DND-41 (cell line): ENCODE measurements at regions not wholly inside any gene's neighbourhood (a gene's known extent, or its start where the extent isn't known, plus 50 kb on each side); places are given as distances from the start of the nearest gene placed in this dataset.
A peak's percentile ranks its signal among the peaks of the same experiment; 100 is the strongest.

Experiments
- ATAC-seq: fragments of 200-7000 bp; cut with Tn5 transposase; 3 replicates; pipeline ENCODE4 v1.9.1; 2021; ENCODE audit warnings: low read depth; ENCODE audit not compliant: insufficient read depth
- DNase-seq: peaks from one replicate; pipeline ENCODE4 v3.0.0-alpha.2; 2020
- H2AFZ ChIP-seq: 2 replicates; pipeline ENCODE4 v1.6.0; 2012; ENCODE audit warnings: low read depth, low read length
- H3K27ac ChIP-seq: 2 replicates; pipeline ENCODE4 v1.5.1; 2012; ENCODE audit warnings: low read length, inconsistent platforms
- H3K27me3 ChIP-seq: fragments of 200-600 bp; sonication (generic); 2 replicates; pipeline ENCODE4 v1.6.0; 2012; ENCODE audit warnings: low read length, mild to moderate bottlenecking, inconsistent platforms; ENCODE audit not compliant: insufficient read depth, poor library complexity
- H3K36me3 ChIP-seq: 2 replicates; pipeline ENCODE4 v1.5.1; 2012; ENCODE audit warnings: low read length, inconsistent platforms; ENCODE audit not compliant: insufficient read depth
- H3K4me1 ChIP-seq: 2 replicates; pipeline ENCODE4 v1.5.1; 2012; ENCODE audit warnings: mild to moderate bottlenecking, low read length; ENCODE audit not compliant: insufficient read depth
- H3K4me2 ChIP-seq: 2 replicates; pipeline ENCODE4 v1.6.0; 2012; ENCODE audit warnings: mild to moderate bottlenecking, moderate library complexity, low read length, inconsistent platforms; ENCODE audit not compliant: insufficient read depth
- H3K4me3 ChIP-seq, 2 experiments: fragments of 200-600 bp in 1 of 2; shearing (Covaris generic) in 1 of 2; 2 replicates each; pipeline ENCODE4 v1.5.1; 2012 to 2016; ENCODE audit warnings: inconsistent platforms in 2 of 2, low read length in 2 of 2, mild to moderate bottlenecking in 2 of 2, low read depth in 1 of 2, moderate library complexity in 1 of 2
- H3K79me2 ChIP-seq: 2 replicates; pipeline ENCODE4 v1.6.0; 2012; ENCODE audit warnings: low read length, inconsistent platforms; ENCODE audit not compliant: insufficient read depth
- H3K9ac ChIP-seq: 2 replicates; pipeline ENCODE4 v1.6.0; 2012; ENCODE audit warnings: low read depth, mild to moderate bottlenecking, inconsistent platforms, low read length, moderate library complexity
- H3K9me3 ChIP-seq: 2 replicates; pipeline ENCODE4 v1.5.1; 2012; ENCODE audit warnings: low read length, moderate library complexity, mild to moderate bottlenecking, inconsistent platforms; ENCODE audit not compliant: insufficient read depth, severe bottlenecking
- H4K20me1 ChIP-seq: 2 replicates; pipeline ENCODE4 v1.6.0; 2012; ENCODE audit warnings: low read length; ENCODE audit not compliant: insufficient read depth
- TF ChIP-seq, protein P1 (sequence below): IDR thresholded peaks from 2 replicates; pipeline ENCODE4 v1.5.1; 2012; ENCODE audit warnings: borderline replicate concordance, low read length, moderate library complexity, mild to moderate bottlenecking; ENCODE audit not compliant: poor library complexity, severe bottlenecking; ENCODE audit errors: extremely low read depth

DNA sequence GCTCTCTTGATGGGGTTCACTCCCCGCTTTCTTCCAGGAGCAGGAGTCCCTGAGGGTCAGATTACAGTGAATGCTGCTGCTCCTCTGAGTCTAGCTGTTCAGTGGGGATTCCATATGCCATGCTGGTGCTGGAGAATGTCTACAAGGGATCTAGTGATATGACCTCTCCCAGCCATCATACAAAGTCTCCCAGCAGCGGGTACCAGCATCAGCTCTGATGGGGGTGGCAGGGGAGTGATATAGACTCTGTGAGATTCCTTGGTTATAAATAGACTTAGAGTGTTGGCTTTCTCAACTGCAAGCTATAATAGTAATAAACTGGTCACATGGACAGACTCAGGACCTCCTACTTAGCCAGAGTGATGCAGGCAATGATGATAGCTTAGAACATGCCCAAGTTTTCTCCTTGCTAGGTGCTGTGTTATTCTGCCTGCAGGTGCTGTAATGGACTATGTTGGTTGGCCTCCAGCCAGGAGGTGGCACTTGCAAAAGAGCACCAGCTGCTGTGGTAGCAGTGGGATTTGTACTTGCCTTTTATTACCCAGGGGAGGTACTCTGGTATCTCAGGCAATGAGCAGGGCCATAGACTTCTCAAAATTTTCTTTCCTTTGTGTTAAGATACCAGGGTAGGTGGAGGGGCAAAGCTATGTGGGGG lies 86.6 kb downstream of the XIST start:
- no peaks in the 10 kb centered on the region for H3K79me2 ChIP-seq
- no peak overlapping the region for H3K9ac ChIP-seq
- no peak for ATAC-seq
- H3K36me3 ChIP-seq: no peaks in the 10 kb centered on the region
- TF ChIP-seq, protein P1, sequence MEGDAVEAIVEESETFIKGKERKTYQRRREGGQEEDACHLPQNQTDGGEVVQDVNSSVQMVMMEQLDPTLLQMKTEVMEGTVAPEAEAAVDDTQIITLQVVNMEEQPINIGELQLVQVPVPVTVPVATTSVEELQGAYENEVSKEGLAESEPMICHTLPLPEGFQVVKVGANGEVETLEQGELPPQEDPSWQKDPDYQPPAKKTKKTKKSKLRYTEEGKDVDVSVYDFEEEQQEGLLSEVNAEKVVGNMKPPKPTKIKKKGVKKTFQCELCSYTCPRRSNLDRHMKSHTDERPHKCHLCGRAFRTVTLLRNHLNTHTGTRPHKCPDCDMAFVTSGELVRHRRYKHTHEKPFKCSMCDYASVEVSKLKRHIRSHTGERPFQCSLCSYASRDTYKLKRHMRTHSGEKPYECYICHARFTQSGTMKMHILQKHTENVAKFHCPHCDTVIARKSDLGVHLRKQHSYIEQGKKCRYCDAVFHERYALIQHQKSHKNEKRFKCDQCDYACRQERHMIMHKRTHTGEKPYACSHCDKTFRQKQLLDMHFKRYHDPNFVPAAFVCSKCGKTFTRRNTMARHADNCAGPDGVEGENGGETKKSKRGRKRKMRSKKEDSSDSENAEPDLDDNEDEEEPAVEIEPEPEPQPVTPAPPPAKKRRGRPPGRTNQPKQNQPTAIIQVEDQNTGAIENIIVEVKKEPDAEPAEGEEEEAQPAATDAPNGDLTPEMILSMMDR: no peak
- no peak overlapping the region for H3K4me3 ChIP-seq
- no peaks in the 10 kb centered on the region for H3K27me3 ChIP-seq
- DNase-seq: peak; percentile 10
- H3K4me2 ChIP-seq: no peak overlapping the region
- no peak overlapping the region for H3K27ac ChIP-seq
- no peaks in the 10 kb centered on the region for H3K4me1 ChIP-seq
- no peak overlapping the region for H2AFZ ChIP-seq
- no peaks in the 10 kb centered on the region for H3K9me3 ChIP-seq
- no peaks in the 10 kb centered on the region for H4K20me1 ChIP-seq

DNA sequence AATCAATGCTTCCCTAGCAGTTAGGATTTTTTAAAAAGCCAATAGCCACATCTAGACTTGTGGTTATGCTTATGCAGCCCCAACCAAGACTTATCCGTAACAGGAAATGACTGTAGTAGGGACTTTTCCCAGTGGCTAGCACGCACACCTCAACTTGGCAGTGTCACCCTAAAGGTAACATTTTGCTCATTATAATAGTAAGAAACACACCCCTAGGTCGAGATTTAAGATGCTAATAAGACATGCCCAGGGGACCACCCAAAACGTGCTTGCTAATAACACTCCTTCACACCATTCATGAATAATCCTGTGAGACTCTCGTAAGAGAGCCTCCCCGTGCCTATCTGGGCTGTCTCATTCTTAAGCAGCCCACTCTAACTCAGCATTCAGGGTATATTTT lies 94.3 kb downstream of the XIST start:
- Histone ChIP-seq H2AFZ (no peak overlapping the region), H3K9ac (no peak overlapping the region), H3K4me1 (no peaks in the 10 kb centered on the region), H3K4me2 (no peak overlapping the region), H3K9me3 (no peaks in the 10 kb centered on the region), H3K79me2 (no peaks in the 10 kb centered on the region), H3K27ac (no peak overlapping the region), H3K36me3 (no peaks in the 10 kb centered on the region), H3K27me3 (no peaks in the 10 kb centered on the region), H3K4me3 (no peak overlapping the region), H4K20me1 (no peaks in the 10 kb centered on the region)
- ATAC-seq: no peak
- TF ChIP-seq, protein P1: no peak
- DNase-seq: no peak
